ENCODE measurements at regions not wholly inside any gene's neighbourhood (a gene's known extent, or its start where the extent isn't known, plus 50 kb on each side); places are given as distances from the start of the nearest gene placed in this dataset.

DNA sequence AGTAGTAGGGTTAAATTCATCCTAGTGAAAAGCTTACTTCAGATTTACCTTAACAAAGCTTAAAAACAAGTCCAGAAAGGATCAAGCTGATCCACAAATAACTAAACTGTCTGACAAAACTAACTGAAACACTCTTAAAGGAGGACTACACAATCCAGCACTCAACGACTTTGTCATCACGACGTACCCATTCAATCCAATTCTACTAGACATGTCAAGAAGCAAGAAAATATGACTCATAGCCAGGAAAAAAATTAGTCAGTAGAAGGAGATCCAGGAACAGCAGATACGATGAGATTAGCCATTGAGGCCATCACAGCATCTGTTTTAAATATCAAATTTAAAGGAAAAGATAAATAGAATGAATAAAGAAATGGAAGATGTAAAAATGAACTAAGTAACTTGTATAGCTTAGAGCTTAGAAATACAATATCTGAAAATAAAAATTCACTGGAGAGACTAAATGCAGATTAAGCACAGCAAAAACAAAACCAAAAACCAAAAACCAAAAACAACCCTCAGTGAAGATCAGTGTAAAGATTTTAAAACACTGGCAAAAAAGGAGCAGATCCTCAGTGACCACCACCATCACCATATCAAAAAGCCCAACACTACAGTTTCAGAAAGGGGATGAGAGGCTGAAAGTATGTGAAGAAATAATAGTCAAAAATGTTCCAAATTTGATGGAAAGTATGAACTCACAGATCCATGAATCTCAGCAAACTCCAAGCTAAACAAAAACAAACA, 95.0 kb upstream of the CCND2 start:
- TF ChIP-seq, protein P1, sequence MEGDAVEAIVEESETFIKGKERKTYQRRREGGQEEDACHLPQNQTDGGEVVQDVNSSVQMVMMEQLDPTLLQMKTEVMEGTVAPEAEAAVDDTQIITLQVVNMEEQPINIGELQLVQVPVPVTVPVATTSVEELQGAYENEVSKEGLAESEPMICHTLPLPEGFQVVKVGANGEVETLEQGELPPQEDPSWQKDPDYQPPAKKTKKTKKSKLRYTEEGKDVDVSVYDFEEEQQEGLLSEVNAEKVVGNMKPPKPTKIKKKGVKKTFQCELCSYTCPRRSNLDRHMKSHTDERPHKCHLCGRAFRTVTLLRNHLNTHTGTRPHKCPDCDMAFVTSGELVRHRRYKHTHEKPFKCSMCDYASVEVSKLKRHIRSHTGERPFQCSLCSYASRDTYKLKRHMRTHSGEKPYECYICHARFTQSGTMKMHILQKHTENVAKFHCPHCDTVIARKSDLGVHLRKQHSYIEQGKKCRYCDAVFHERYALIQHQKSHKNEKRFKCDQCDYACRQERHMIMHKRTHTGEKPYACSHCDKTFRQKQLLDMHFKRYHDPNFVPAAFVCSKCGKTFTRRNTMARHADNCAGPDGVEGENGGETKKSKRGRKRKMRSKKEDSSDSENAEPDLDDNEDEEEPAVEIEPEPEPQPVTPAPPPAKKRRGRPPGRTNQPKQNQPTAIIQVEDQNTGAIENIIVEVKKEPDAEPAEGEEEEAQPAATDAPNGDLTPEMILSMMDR (conservative IDR thresholded peaks at IDR 0.05), result no peak
- TF ChIP-seq ZFX (IDR thresholded peaks at IDR 0.05), result no peak

Measured in C4-2B (cell line).